Activated CD8-positive, alpha-beta T cell treated with anti-CD3 and anti-CD28 coated beads for 36 hours (primary cell): ENCODE measurements at regions not wholly inside any gene's neighbourhood (a gene's known extent, or its start where the extent isn't known, plus 50 kb on each side); places are given as distances from the start of the nearest gene placed in this dataset.
"Not testable (repeated sequence)": the region's sequence is repeated elsewhere in the genome, so short reads cannot be mapped to it uniquely, and the experiment has no call there.

ENCODE experiments used
- ATAC-seq: fragments of 200-7000 bp; cut with Tn5 transposase; one replicate; pipeline ENCODE4 v1.10.0; 2021; ENCODE audit warnings: mild to moderate bottlenecking, moderate library complexity
- CTCF ChIA-PET: fragments of 350-600 bp; sonication (Branson Sonifier 250); formaldehyde crosslinking; loops from one replicate; lab custom pipeline; 2021; ENCODE audit warnings: antibody characterized with exemption; lab: Charles Lee
- POLR2A ChIA-PET: fragments of 350-600 bp; sonication (Branson Sonifier 250); formaldehyde crosslinking; loops from one replicate; lab custom pipeline; 2021; ENCODE audit warnings: antibody characterized with exemption; lab: Charles Lee
- DNase-seq: peaks from one replicate; pipeline ENCODE4 v3.0.0-alpha.2; 2020
- H3K27ac Mint-ChIP-seq: one replicate; pipeline ENCODE4 v1.8.0; 2021; ENCODE audit warnings: mild to moderate bottlenecking, mixed read lengths
- H3K27me3 Mint-ChIP-seq: one replicate; pipeline ENCODE4 v1.8.0; 2021; ENCODE audit warnings: mixed read lengths
- H3K36me3 Mint-ChIP-seq: one replicate; pipeline ENCODE4 v1.8.0; 2021; ENCODE audit warnings: low read depth, mixed read lengths
- H3K4me1 Mint-ChIP-seq: one replicate; pipeline ENCODE4 v1.8.0; 2021; ENCODE audit warnings: low read depth, mixed read lengths
- H3K4me3 Mint-ChIP-seq: one replicate; pipeline ENCODE4 v1.8.0; 2021; ENCODE audit warnings: mild to moderate bottlenecking, moderate library complexity, mixed read lengths
- H3K9me3 Mint-ChIP-seq: one replicate; pipeline ENCODE4 v1.8.0; 2021; ENCODE audit warnings: mixed read lengths
- CTCF ChIP-seq: fragments of 200-600 bp; IDR thresholded peaks from one replicate; pipeline ENCODE4 v1.8.0; 2022; ENCODE audit warnings: antibody characterized with exemption, mild to moderate bottlenecking
- intact Hi-C: fragments of 100-400 bp; cut with micrococcal nuclease; formaldehyde crosslinking; loops from one replicate; pipeline ENCODE4 v1.10.0; 2022

GRCh38 chr12:27859648-27860047, 79.6 kb upstream of the MANSC4 start:
- Mint-ChIP-seq H3K9me3 (no peaks in the 10 kb centered on the region), H3K36me3 (no peaks in the 10 kb centered on the region), H3K27ac (no peak overlapping the region), H3K4me3 (no peak overlapping the region), H3K27me3 (peaks cover 15% of the 10 kb centered on the region), H3K4me1 (peaks cover 3% of the 10 kb centered on the region)
- ChIA-PET POLR2A (no interaction called here), CTCF (no interaction called here)
- ATAC-seq = no peak
- intact Hi-C loops = no loop called here
- DNase-seq = no peak
- TF ChIP-seq CTCF = no peak

GRCh38 chr12:27857006-27857405, 77.0 kb upstream of the MANSC4 start:
- H3K27ac Mint-ChIP-seq, DNase-seq, H3K4me1 Mint-ChIP-seq, POLR2A ChIA-PET, H3K9me3 Mint-ChIP-seq, H3K4me3 Mint-ChIP-seq, intact Hi-C loops, H3K36me3 Mint-ChIP-seq, ATAC-seq, CTCF ChIA-PET: not testable (repeated sequence)
- H3K27me3 Mint-ChIP-seq = peaks cover 17% of the 10 kb centered on the region

GRCh38 chr12:27852742-27853141, 72.7 kb upstream of the MANSC4 start:
- Mint-ChIP-seq H3K27me3 (peaks cover 20% of the 10 kb centered on the region), H3K4me1 (no peaks in the 10 kb centered on the region), H3K9me3 (peaks cover 11% of the 10 kb centered on the region), H3K36me3 (no peaks in the 10 kb centered on the region), H3K27ac (no peak overlapping the region), H3K4me3 (no peak overlapping the region)
- ChIA-PET POLR2A (no interaction called here), CTCF (no interaction called here)
- no peak for DNase-seq
- no peak for ATAC-seq
- intact Hi-C loops = no loop called here
- no peak for TF ChIP-seq CTCF
